Endometrium (tissue), 2 donors: ENCODE measurements at regions not wholly inside any gene's neighbourhood (a gene's known extent, or its start where the extent isn't known, plus 50 kb on each side); places are given as distances from the start of the nearest gene placed in this dataset.
"Not testable (repeated sequence)": the region's sequence is repeated elsewhere in the genome, so short reads cannot be mapped to it uniquely, and the experiment has no call there.

Experiments used
- FAIRE-seq: peaks from 2 replicates; lab custom pipeline; 2012; peaks lifted over from hg19 to GRCh38; lab: Jason Lieb, UNC
- donor health status: control.
- donor health status: control.

GRCh38 chr4:75287738-75288517, 226.3 kb downstream of the RCHY1 start:
- FAIRE-seq, result no peak

GRCh38 chr4:75285837-75286236, 228.4 kb downstream of the RCHY1 start:
- no peak for FAIRE-seq

- FAIRE-seq, result no peak
Measured at GRCh38 chr4:75284831-75285230, 229.4 kb downstream of the RCHY1 start.

- not testable (repeated sequence) for FAIRE-seq
Measured at GRCh38 chr4:75280461-75280860, 233.7 kb downstream of the RCHY1 start.

GRCh38 chr4:75259306-75259705, 254.9 kb downstream of the RCHY1 start:
- no peak for FAIRE-seq

GRCh38 chr4:75255261-75255660, 258.9 kb downstream of the RCHY1 start:
- FAIRE-seq, result no peak

- no peak for FAIRE-seq
Measured at GRCh38 chr4:75254745-75255144, 259.5 kb downstream of the RCHY1 start.

GRCh38 chr4:75253094-75253493, 261.1 kb downstream of the RCHY1 start:
- not testable (repeated sequence) for FAIRE-seq

- no peak for FAIRE-seq
Measured at GRCh38 chr4:75251547-75251946, 262.7 kb downstream of the RCHY1 start.

- FAIRE-seq, result no peak
Measured at GRCh38 chr4:75249739-75250138, 264.5 kb downstream of the RCHY1 start.

- no peak for FAIRE-seq
Measured at GRCh38 chr4:75248770-75249407, 265.3 kb downstream of the RCHY1 start.

GRCh38 chr4:75244325-75244724, 269.9 kb downstream of the RCHY1 start:
- FAIRE-seq, result no peak

- FAIRE-seq, result peak; percentile 88
Measured at GRCh38 chr4:75243570-75243969, 270.6 kb downstream of the RCHY1 start.

- no peak for FAIRE-seq
Measured at GRCh38 chr4:75235359-75235951, 278.7 kb downstream of the RCHY1 start.

- FAIRE-seq, result no peak
Measured at GRCh38 chr4:75232546-75232945, 281.7 kb downstream of the RCHY1 start.

- FAIRE-seq, result peak; percentile 88
Measured at GRCh38 chr4:75229806-75230570, 284.2 kb downstream of the RCHY1 start.

GRCh38 chr4:75213480-75213879, 280.6 kb downstream of the PARM1 start:
- FAIRE-seq, result no peak

GRCh38 chr4:75211422-75211821, 278.5 kb downstream of the PARM1 start:
- FAIRE-seq, result no peak

GRCh38 chr4:75207902-75208301, 275.0 kb downstream of the PARM1 start:
- peak; percentile 72 for FAIRE-seq

- no peak for FAIRE-seq
Measured at GRCh38 chr4:75195111-75195510, 262.2 kb downstream of the PARM1 start.

GRCh38 chr4:75194180-75194579, 261.3 kb downstream of the PARM1 start:
- no peak for FAIRE-seq

- FAIRE-seq, result not testable (repeated sequence)
Measured at GRCh38 chr4:75192182-75192581, 259.3 kb downstream of the PARM1 start.
